HG02798 (cell line): ENCODE measurements at regions not wholly inside any gene's neighbourhood (a gene's known extent, or its start where the extent isn't known, plus 50 kb on each side); places are given as distances from the start of the nearest gene placed in this dataset.
"Not testable (repeated sequence)": the region's sequence is repeated elsewhere in the genome, so short reads cannot be mapped to it uniquely, and the experiment has no call there.

Experiments
- ATAC-seq: cut with Tn5 transposase; IDR thresholded peaks from one replicate; pipeline ENCODE4 v1.9.1; 2021; ENCODE audit warnings: mild to moderate bottlenecking; ENCODE audit not compliant: unreplicated experiment, poor library complexity

- no peak for ATAC-seq
These were observed 485.9 kb upstream of the DPP6 start for GRCh38 chr7:153566324-153566723.

GRCh38 chr7:153567426-153567825, 484.8 kb upstream of the DPP6 start:
- ATAC-seq, result no peak

GRCh38 chr7:153569520-153569919, 482.7 kb upstream of the DPP6 start:
- ATAC-seq, result not testable (repeated sequence)

GRCh38 chr7:153576096-153576495, 476.1 kb upstream of the DPP6 start:
- ATAC-seq, result no peak

GRCh38 chr7:153581419-153581818, 470.8 kb upstream of the DPP6 start:
- no peak for ATAC-seq

- ATAC-seq, result no peak
These were observed 468.1 kb upstream of the DPP6 start for GRCh38 chr7:153584132-153584531.

GRCh38 chr7:153588586-153588985, 463.6 kb upstream of the DPP6 start:
- no peak for ATAC-seq

- ATAC-seq, result no peak
These were observed 462.1 kb upstream of the DPP6 start for GRCh38 chr7:153590136-153590535.

- no peak for ATAC-seq
These were observed 461.6 kb upstream of the DPP6 start for GRCh38 chr7:153590571-153590970.

GRCh38 chr7:153607354-153607753, 444.8 kb upstream of the DPP6 start:
- ATAC-seq, result no peak

GRCh38 chr7:153616711-153617325, 435.4 kb upstream of the DPP6 start:
- no peak for ATAC-seq

GRCh38 chr7:153627323-153627722, 424.9 kb upstream of the DPP6 start:
- no peak for ATAC-seq

GRCh38 chr7:153628406-153628805, 423.8 kb upstream of the DPP6 start:
- no peak for ATAC-seq

GRCh38 chr7:153628825-153629224, 423.4 kb upstream of the DPP6 start:
- ATAC-seq, result no peak

- ATAC-seq, result no peak
These were observed 413.3 kb upstream of the DPP6 start for GRCh38 chr7:153638821-153639435.

GRCh38 chr7:153640586-153640985, 411.6 kb upstream of the DPP6 start:
- ATAC-seq, result peak; percentile 67

GRCh38 chr7:153641199-153641598, 411.0 kb upstream of the DPP6 start:
- ATAC-seq, result no peak

GRCh38 chr7:153642989-153643388, 409.2 kb upstream of the DPP6 start:
- no peak for ATAC-seq

GRCh38 chr7:153657182-153657800, 394.9 kb upstream of the DPP6 start:
- ATAC-seq, result no peak

- no peak for ATAC-seq
These were observed 377.1 kb upstream of the DPP6 start for GRCh38 chr7:153675131-153675530.

- ATAC-seq, result no peak
These were observed 369.6 kb upstream of the DPP6 start for GRCh38 chr7:153682628-153683027.

- ATAC-seq, result no peak
These were observed 356.0 kb upstream of the DPP6 start for GRCh38 chr7:153696242-153696641.
